Ishikawa (cell line): ENCODE measurements at regions not wholly inside any gene's neighbourhood (a gene's known extent, or its start where the extent isn't known, plus 50 kb on each side); places are given as distances from the start of the nearest gene placed in this dataset.

ENCODE experiments used
- CEBPB ChIP-seq: IDR thresholded peaks from 2 replicates; pipeline ENCODE4 v1.6.1; 2012
- CREB1 ChIP-seq: IDR thresholded peaks from 2 replicates; pipeline ENCODE4 v1.6.1; 2012; ENCODE audit warnings: low read depth
- EGR1 ChIP-seq: IDR thresholded peaks from 2 replicates; pipeline ENCODE4 v1.6.1; 2012
- EP300 ChIP-seq: IDR thresholded peaks from 2 replicates; pipeline ENCODE4 v1.6.1; 2012; ENCODE audit warnings: borderline replicate concordance
- FOXM1 ChIP-seq: IDR thresholded peaks from 2 replicates; pipeline ENCODE4 v1.6.1; 2012; ENCODE audit warnings: low read depth, borderline replicate concordance
- NFIC ChIP-seq: IDR thresholded peaks from 2 replicates; pipeline ENCODE4 v1.6.1; 2012
- RAD21 ChIP-seq: IDR thresholded peaks from 2 replicates; pipeline ENCODE4 v1.6.1; 2012; ENCODE audit warnings: low read depth
- REST ChIP-seq: IDR thresholded peaks from 2 replicates; pipeline ENCODE4 v1.6.1; 2012; ENCODE audit warnings: low read depth, mild to moderate bottlenecking
- TAF1 ChIP-seq: IDR thresholded peaks from 2 replicates; pipeline ENCODE4 v1.6.1; 2012; ENCODE audit warnings: low read depth, mild to moderate bottlenecking
- TCF12 ChIP-seq: IDR thresholded peaks from 2 replicates; pipeline ENCODE4 v1.6.1; 2012; ENCODE audit warnings: low read depth
- TEAD4 ChIP-seq: IDR thresholded peaks from 2 replicates; pipeline ENCODE4 v1.6.1; 2012
- USF1 ChIP-seq: IDR thresholded peaks from 2 replicates; pipeline ENCODE4 v1.6.1; 2012
- YY1 ChIP-seq: IDR thresholded peaks from 2 replicates; pipeline ENCODE4 v1.6.1; 2012; ENCODE audit warnings: low read depth
- ZBTB7A ChIP-seq: IDR thresholded peaks from 2 replicates; pipeline ENCODE4 v1.6.1; 2012; ENCODE audit warnings: low read depth
- TF ChIP-seq, protein P1 (sequence below): IDR thresholded peaks from 2 replicates; pipeline ENCODE4 v1.6.1; 2012

DNA sequence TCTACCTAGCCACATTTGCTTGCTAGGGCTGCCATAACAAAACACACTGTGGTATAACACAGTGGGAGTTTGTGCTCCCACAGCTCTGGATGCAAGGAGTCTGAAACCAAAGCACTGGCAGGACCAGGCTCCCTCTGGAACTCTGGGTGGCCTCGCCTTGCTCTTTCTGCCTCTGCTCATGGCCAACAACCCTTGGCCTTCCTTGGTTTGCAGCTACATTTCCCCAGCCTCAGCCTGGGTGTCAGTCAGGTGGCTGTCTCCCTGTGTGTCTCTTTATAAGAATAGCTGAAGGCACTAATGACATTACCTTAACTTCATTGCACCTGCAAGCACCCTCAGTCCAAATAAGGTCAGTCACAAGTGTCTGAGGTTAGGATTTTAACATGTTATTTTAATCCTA, 101.0 kb upstream of the IRX2 start:
- TF ChIP-seq TEAD4 (no peak), ZBTB7A (no peak), TCF12 (no peak), FOXM1 (no peak), YY1 (no peak), USF1 (no peak), TAF1 (no peak), EP300 (no peak), NFIC (no peak), EGR1 (no peak), REST (no peak), CEBPB (no peak)
- TF ChIP-seq, protein P1, sequence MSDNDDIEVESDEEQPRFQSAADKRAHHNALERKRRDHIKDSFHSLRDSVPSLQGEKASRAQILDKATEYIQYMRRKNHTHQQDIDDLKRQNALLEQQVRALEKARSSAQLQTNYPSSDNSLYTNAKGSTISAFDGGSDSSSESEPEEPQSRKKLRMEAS = no peak

GRCh38 chr5:2851895-2852294, 100.4 kb upstream of the IRX2 start:
- no peak for TF ChIP-seq FOXM1
- TF ChIP-seq CREB1 = no peak
- TF ChIP-seq RAD21 = no peak
- no peak for TF ChIP-seq TEAD4
- TF ChIP-seq CEBPB = no peak
- TF ChIP-seq ZBTB7A = no peak
- no peak for TF ChIP-seq YY1
- no peak for TF ChIP-seq TAF1
- no peak for TF ChIP-seq TCF12
- TF ChIP-seq REST = no peak
- no peak for TF ChIP-seq USF1
- no peak for TF ChIP-seq EP300
- TF ChIP-seq, protein P1 = no peak
- TF ChIP-seq EGR1 = no peak
- TF ChIP-seq NFIC = no peak

- no peak for TF ChIP-seq YY1
- no peak for TF ChIP-seq ZBTB7A
- no peak for TF ChIP-seq FOXM1
These were observed 98.0 kb upstream of the IRX2 start for GRCh38 chr5:2849429-2849828.

DNA sequence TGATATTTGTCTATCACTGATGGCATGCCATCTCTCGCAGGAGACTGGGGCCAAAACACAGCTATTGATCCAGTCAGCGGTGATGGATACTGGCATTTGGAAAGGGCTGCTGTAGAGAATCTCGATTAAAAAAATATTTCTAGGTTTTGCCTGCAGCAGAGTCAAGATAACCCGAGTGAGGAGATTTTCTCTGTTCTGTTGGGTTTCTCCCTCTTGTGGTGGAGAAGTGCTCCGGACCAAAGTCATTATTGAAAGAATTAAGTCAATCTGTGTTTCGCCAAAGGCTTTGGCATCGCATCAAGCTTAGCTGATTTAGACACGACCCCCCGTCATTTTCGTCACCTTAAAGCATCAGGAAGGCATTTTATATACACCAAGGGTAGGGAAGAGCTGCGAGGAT, 97.1 kb upstream of the IRX2 start:
- no peak for TF ChIP-seq TEAD4
- no peak for TF ChIP-seq EGR1
- TF ChIP-seq EP300 = no peak
- no peak for TF ChIP-seq TAF1
- no peak for TF ChIP-seq CEBPB
- no peak for TF ChIP-seq RAD21
- TF ChIP-seq TCF12 = no peak
- no peak for TF ChIP-seq NFIC
- TF ChIP-seq REST = no peak
- TF ChIP-seq, protein P1 = no peak
- TF ChIP-seq USF1 = no peak

- TF ChIP-seq, protein P1 = no peak
- TF ChIP-seq EP300 (no peak), EGR1 (no peak)
These were observed 96.1 kb upstream of the IRX2 start for GRCh38 chr5:2847608-2848007.
